HG03045 (cell line): ENCODE measurements at regions not wholly inside any gene's neighbourhood (a gene's known extent, or its start where the extent isn't known, plus 50 kb on each side); places are given as distances from the start of the nearest gene placed in this dataset.
"Not testable (repeated sequence)": the region's sequence is repeated elsewhere in the genome, so short reads cannot be mapped to it uniquely, and the experiment has no call there.

Source experiments
- ATAC-seq: cut with Tn5 transposase; IDR thresholded peaks from one replicate; pipeline ENCODE4 v1.9.1; 2021; ENCODE audit warnings: mild to moderate bottlenecking, moderate library complexity; ENCODE audit not compliant: unreplicated experiment

DNA sequence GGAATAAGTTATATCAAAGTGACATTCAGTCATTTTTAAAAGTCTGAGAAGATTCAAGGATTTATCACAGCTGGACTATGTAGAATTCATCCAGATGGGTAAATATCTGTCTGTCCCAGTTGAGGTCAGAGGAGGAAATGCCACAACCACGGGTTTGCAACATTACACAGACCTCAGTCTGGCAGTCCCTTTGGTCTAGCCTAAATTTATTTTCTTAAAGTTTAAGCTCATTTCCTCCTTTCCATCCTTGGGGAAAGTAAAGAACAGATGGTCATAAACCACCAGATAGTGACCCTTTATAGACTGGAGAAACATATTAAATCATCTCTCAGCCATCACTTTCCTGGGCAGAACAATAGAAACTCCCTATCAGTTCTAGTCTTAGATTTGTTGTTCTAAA is 238.4 kb upstream of the DDI1 start:
- ATAC-seq: no peak

DNA sequence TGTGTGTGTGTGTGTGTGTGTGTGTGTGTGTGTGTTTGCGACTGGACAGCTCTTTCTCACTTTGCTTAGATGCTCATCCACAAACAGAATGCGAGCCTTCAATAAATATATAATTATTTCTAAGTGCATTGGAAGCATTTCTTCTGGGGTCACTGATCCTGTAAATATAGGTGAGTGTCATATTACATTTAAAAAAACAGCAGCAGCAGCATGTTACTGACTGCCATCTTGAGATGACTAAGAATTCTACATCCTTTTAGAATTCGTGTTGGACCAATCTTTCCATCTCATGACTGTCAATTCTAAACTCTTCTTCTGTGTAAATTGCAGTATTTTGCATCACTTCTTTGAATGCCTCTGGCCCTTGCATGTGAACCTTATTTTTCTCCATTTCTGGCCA is 238.0 kb upstream of the DDI1 start:
- ATAC-seq: no peak

- ATAC-seq: no peak
These were observed 235.9 kb upstream of the DDI1 start for GRCh38 chr11:103800406-103801114.

DNA sequence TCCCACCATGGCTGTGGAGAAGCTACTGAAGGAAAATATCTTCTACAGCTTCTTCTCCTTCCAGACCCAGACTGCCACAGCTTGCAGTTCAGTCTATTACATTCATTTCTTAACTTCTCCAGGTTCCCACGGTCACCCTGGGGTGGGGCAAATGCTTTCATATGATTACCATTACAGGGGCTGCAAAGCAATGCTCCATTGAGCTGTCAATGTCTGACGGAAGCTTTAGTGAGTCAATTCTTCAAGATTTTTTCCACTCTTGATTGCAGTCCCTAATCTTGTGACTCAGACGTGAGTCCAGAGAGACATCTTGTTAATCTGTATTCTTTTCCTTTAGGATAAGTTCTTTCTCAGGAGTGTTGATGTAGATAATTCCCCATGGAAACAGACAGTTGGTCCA is 233.4 kb upstream of the DDI1 start:
- no peak for ATAC-seq

DNA sequence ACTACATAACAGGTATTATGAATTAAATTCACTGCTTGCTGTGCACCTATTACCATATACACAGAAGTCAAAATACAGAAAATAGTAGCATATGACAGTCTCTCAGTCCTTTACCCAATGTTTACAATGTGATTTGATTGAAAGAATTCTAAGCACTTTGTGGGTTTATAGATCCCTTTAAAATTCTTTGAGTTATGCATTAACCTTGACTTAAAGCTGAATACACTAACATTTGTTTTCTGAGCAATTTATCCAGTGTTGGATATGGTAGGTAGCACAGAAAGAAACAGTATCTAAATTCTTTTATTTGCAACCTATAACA is 230.8 kb upstream of the DDI1 start:
- no peak for ATAC-seq

DNA sequence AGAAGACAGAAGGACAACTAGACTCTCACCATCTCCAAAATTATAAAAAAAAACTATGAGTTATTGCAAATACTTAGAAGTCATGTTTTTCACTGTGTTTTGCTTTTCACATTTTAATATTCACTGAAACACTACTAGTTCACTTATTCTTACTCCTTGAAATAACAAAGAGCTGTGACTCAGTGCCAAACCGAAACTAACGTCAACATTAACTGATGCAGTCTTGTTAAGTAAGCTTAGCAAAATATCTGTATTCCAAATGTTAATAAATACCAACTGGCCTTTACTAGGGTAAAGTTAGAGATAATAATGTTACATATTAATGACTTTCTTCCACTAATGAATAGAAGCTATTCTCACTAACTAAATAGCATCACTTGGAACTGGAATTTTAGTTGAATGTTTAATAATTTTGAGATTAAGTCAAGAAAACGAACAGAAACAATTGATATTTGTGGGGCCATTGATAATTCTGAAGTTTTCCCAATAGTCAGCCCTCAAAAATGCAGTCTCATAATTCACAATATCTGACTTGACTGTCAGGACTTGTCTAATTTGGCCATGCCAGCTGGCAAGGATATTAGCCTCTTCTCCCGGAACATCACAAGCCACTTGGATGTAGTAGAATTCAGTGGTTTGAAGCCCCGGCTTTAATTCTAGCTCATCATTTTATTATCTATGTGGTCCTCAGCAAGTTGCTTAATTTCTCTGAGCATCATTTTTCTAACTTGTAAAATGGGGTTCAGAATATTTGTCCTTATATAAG is 230.1 kb upstream of the DDI1 start:
- ATAC-seq: no peak

DNA sequence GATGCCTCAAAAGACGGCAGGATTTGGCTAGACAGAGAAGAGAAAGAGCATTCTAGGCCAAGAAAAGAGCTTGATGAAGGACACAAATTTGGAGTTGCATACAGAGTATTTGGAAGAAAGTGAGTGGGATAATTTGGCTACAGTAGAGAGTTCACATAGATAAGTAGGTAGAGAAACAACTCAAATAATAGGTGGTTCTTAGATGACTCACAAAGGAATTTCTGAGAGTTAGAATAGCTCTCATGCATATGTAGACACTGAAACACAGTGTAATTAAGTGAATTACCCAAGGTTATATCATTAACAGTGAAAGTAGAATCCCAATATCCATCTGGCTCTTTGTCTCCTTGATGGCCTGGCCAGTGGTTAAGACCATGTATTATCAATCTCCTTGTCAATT is 228.6 kb upstream of the DDI1 start:
- ATAC-seq: no peak

- no peak for ATAC-seq
These were observed 228.2 kb upstream of the DDI1 start for GRCh38 chr11:103808252-103808651.

DNA sequence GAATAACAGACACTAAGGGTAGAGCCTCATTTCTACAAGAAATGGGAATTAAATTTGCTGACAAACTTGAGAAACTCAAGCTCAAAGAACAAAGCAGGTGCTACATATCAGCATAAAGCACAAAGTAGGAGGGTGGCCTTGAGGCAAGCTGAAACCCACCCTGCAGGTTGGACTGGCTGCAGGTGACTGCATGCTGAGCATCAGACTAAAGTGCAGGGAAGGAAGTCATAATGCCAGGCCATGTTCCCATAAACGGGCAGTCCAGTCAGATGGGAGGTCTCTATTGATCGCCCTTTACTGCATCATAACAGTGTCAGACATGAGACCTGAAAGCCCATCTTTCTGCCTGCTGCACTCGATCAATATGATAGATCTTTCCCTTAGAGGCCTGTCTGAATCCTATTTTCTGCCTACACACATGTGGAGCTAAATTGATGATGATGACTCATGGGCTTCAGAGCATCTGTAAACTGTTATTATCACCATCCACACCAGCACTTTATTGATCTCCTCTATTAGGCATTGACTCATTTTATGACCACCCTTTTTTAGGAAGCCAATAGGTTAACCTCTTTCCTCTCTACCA is 224.5 kb upstream of the DDI1 start:
- ATAC-seq: no peak

DNA sequence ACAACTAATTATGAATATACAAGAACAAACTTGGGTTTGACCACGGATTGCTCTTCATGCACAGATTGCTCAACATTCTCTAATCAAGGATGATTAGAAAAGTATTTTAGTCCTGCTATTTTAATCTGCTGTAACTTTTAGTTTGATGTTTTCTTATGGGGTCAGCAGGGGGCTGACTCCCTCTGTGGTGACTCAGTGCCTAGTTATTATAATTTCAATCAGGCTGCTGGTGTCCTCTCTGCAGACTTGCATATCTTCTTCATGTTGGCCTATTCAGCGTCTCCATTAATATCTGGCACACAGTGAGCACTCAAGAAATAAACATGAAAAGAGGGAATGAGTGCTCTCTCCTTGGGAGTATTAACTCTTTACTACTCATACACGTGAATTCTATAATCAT is 223.8 kb upstream of the DDI1 start:
- no peak for ATAC-seq

GRCh38 chr11:103820345-103820744 is 216.1 kb upstream of the DDI1 start:
- not testable (repeated sequence) for ATAC-seq

- no peak for ATAC-seq
These were observed 212.3 kb upstream of the DDI1 start for GRCh38 chr11:103824116-103824515.

DNA sequence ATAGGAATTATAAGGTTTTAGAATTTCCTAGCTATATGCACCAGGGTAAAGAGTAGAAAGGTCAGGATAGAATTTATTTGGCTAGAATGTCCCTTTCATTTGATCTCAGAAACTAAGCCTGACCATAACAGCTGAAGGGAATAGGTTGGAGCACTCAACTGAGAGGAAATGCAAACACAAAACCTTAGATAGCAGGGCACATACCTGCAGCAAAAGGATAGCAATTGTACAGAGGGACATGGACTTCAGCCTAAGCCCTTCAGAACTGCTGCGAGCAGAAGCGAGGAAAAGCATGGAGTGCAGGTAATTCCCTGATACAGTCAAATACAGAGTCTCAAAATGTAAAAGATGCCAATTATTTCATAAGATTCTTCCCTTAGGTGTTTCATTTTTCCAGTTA is 211.0 kb upstream of the DDI1 start:
- ATAC-seq: no peak

GRCh38 chr11:103826856-103827255 is 209.6 kb upstream of the DDI1 start:
- no peak for ATAC-seq

DNA sequence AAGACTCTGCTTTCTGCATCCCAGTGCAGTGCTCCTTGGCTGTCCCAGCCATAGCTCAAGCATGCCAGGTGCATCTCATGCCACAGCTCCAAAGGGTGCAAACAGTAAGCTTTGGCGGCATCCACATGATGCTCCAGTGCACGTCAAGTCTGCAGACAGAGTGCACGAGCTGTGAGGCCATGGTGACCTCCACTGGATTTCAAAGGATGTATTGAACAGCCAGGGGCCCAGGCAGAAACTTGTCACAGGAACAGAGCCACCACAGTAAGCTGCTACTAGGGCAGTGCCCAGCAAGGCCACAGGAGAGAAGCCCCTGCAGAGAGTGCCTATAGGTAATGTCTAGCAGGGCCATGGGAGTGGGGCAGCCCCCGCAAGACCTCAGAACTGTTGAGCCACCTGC is 206.8 kb upstream of the DDI1 start:
- ATAC-seq: no peak

GRCh38 chr11:103830205-103830604 is 206.2 kb upstream of the DDI1 start:
- ATAC-seq: no peak

DNA sequence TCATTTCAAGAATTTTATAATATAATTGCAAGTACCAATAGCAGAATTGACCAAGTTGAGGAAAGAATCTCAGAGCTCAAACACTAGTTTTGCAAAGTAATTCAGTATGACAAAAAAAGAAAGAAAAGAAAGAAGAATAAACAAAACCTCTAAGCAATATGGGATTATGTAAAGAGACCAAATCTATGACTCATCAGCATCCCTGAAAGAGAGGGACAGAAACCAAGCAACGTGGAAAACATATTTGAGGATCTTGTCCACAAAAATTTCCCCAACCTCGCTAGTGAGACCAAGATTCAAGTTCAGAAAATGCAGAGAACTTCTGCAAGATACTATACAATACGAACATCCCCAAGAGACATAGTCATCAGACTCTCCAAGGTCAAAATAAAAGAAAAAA is 203.7 kb upstream of the DDI1 start:
- ATAC-seq: no peak

DNA sequence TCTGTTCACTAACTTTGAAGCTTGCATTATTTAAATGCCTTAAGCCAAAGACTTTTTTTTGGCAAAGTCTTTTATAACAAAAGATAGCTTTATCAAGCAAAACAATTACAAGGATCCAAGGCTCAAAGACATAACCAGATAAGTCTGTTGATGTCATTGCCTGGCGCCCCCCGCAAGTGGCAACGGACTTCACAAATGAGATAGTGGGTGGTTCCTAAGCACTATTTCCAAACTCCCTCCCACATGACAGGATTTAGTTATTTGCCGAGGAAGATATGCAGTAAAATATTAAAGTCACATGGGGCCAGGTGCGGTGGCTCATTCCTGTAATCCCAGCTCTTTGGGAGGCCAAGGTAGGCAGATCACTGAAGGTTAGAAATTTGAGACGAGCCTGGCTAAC is 194.2 kb upstream of the DDI1 start:
- ATAC-seq: no peak

- no peak for ATAC-seq
These were observed 193.6 kb upstream of the DDI1 start for GRCh38 chr11:103842795-103843194.

DNA sequence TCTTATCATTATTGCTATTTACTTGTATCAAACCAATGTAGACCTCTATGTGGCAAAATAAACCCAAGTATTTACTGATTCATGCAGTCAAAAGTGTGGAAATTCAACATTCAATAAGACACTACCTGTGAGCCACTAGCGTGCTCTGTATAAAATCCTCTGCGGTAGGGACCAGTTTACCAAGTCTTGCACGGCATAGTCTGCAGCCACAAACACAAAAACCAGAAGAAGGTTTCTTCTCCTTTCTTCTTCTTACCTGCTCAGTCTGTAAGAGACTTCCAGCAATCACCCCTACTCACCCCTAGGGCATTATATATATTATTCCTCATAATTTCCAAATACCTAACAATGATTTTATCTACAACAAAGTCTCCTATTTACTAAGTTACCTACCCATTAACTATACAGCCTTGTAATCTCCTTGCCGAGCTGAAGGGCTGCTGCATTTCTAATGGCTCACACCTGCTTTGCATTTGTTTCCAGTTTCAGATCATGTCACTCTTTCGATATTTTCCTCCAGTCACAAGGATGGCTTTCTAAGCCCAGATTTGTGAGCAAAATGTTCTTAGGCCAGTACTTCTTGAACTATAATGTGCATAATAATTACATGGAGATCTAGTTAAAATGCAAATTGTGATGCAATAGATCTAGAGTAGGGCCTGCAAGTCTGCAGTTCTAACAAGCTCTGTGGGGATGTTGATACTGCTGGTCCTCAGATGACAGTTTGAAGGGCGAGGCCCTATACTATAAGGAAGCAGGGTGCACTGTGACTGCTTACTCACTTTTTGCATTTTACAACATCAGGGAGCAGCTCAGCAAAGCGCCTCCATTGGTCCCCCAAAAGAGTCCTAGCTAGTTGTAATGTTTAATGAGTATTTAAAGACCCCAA is 191.9 kb upstream of the DDI1 start:
- ATAC-seq: peak; percentile 97

DNA sequence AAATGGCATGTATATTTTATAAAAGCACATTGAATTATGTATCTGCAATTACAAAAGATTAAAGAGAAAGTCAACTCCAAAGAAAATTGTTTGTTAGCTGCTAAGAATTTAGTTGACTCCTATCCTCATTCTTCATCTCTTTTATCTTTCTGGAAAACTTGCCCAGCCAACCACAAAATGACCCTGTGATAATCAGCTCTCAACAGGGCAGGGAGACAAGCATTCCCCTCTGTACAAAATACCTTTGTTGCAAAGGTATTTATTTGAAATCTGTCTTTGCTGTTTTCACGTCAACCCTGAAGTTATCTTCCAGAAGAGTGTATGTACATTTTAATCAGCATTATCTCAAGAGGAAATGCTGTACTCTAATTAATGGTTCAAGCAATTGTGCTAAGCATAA is 191.1 kb upstream of the DDI1 start:
- no peak for ATAC-seq
